Activated B cell treated with CpG ODN at 0.5 μM for 24 hours (primary cell): ENCODE measurements at regions not wholly inside any gene's neighbourhood (a gene's known extent, or its start where the extent isn't known, plus 50 kb on each side); places are given as distances from the start of the nearest gene placed in this dataset.

Experiments used
- ATAC-seq: fragments of 200-7000 bp; cut with Tn5 transposase; one replicate; pipeline ENCODE4 v1.10.0; 2021; ENCODE audit warnings: low read depth, mild to moderate bottlenecking, moderate library complexity
- CTCF ChIA-PET: fragments of 350-600 bp; sonication (Branson Sonifier 250); formaldehyde crosslinking; loops from one replicate; lab custom pipeline; 2021; ENCODE audit warnings: antibody characterized with exemption; lab: Charles Lee
- POLR2A ChIA-PET: fragments of 350-600 bp; sonication (Branson Sonifier 250); formaldehyde crosslinking; loops from one replicate; lab custom pipeline; 2021; ENCODE audit warnings: antibody characterized with exemption; lab: Charles Lee
- DNase-seq: peaks from one replicate; pipeline ENCODE4 v3.0.0; 2022
- H3K27ac Mint-ChIP-seq: one replicate; pipeline ENCODE4 v1.8.0; 2020; ENCODE audit warnings: mixed read lengths
- H3K27me3 Mint-ChIP-seq: one replicate; pipeline ENCODE4 v1.8.0; 2021; ENCODE audit warnings: mixed read lengths
- H3K36me3 Mint-ChIP-seq: one replicate; pipeline ENCODE4 v1.8.0; 2021; ENCODE audit warnings: low read depth, mixed read lengths
- H3K4me1 Mint-ChIP-seq: one replicate; pipeline ENCODE4 v1.8.0; 2021; ENCODE audit warnings: mixed read lengths
- H3K4me3 Mint-ChIP-seq: one replicate; pipeline ENCODE4 v1.8.0; 2020; ENCODE audit warnings: mild to moderate bottlenecking, mixed read lengths
- H3K9me3 Mint-ChIP-seq: one replicate; pipeline ENCODE4 v1.8.0; 2020; ENCODE audit warnings: mixed read lengths
- CTCF ChIP-seq: fragments of 200-600 bp; IDR thresholded peaks from one replicate; pipeline ENCODE4 v1.8.0; 2022; ENCODE audit warnings: antibody characterized with exemption, mild to moderate bottlenecking
- intact Hi-C: fragments of 100-400 bp; cut with micrococcal nuclease; formaldehyde crosslinking; loops from one replicate; pipeline ENCODE4 v1.15.1; 2024

- H3K4me1 Mint-ChIP-seq, result no peaks in the 10 kb centered on the region
- H3K4me3 Mint-ChIP-seq, result no peak overlapping the region
- peaks cover 5% of the 10 kb centered on the region for H3K9me3 Mint-ChIP-seq
- H3K36me3 Mint-ChIP-seq, result no peaks in the 10 kb centered on the region
- ChIA-PET POLR2A (no interaction called here), CTCF (no interaction called here)
- intact Hi-C loops, result no loop called here
- no peaks in the 10 kb centered on the region for H3K27me3 Mint-ChIP-seq
- no peak for TF ChIP-seq CTCF
- ATAC-seq (no peak), DNase-seq (no peak)
- no peak overlapping the region for H3K27ac Mint-ChIP-seq
Observed at GRCh38 chr2:103004426-103004942, 242.7 kb downstream of the TMEM182 start.

GRCh38 chr2:103005393-103005792, 243.6 kb downstream of the TMEM182 start:
- ChIA-PET CTCF (no interaction called here), POLR2A (no interaction called here)
- Mint-ChIP-seq H3K27ac (no peak overlapping the region), H3K9me3 (peaks cover 5% of the 10 kb centered on the region), H3K27me3 (no peaks in the 10 kb centered on the region), H3K4me3 (no peak overlapping the region), H3K4me1 (no peaks in the 10 kb centered on the region), H3K36me3 (no peaks in the 10 kb centered on the region)
- intact Hi-C loops, result no loop called here
- DNase-seq (no peak), ATAC-seq (no peak)
- no peak for TF ChIP-seq CTCF

- DNase-seq (no peak), ATAC-seq (no peak)
- ChIA-PET POLR2A (no interaction called here), CTCF (no interaction called here)
- no peak for TF ChIP-seq CTCF
- Mint-ChIP-seq H3K4me1 (no peaks in the 10 kb centered on the region), H3K9me3 (no peaks in the 10 kb centered on the region), H3K36me3 (no peaks in the 10 kb centered on the region), H3K27me3 (no peaks in the 10 kb centered on the region), H3K4me3 (no peak overlapping the region), H3K27ac (no peak overlapping the region)
- intact Hi-C loops, result no loop called here
Observed at GRCh38 chr2:103007086-103007485, 245.3 kb downstream of the TMEM182 start.

GRCh38 chr2:103008586-103008985, 246.8 kb downstream of the TMEM182 start:
- Mint-ChIP-seq H3K9me3 (no peaks in the 10 kb centered on the region), H3K4me3 (no peak overlapping the region), H3K27ac (no peak overlapping the region), H3K27me3 (no peaks in the 10 kb centered on the region), H3K36me3 (no peaks in the 10 kb centered on the region), H3K4me1 (no peaks in the 10 kb centered on the region)
- POLR2A ChIA-PET, result no interaction called here
- CTCF ChIA-PET, result no interaction called here
- no peak for DNase-seq
- ATAC-seq, result no peak
- intact Hi-C loops, result no loop called here
- TF ChIP-seq CTCF, result no peak

GRCh38 chr2:103009871-103010270, 248.0 kb downstream of the TMEM182 start:
- TF ChIP-seq CTCF, result no peak
- Mint-ChIP-seq H3K27ac (no peak overlapping the region), H3K9me3 (no peaks in the 10 kb centered on the region), H3K27me3 (no peaks in the 10 kb centered on the region), H3K36me3 (no peaks in the 10 kb centered on the region), H3K4me3 (no peak overlapping the region), H3K4me1 (no peaks in the 10 kb centered on the region)
- ChIA-PET POLR2A (no interaction called here), CTCF (no interaction called here)
- intact Hi-C loops, result no loop called here
- ATAC-seq (no peak), DNase-seq (no peak)
